DOHH2 (cell line): ENCODE measurements at regions not wholly inside any gene's neighbourhood (a gene's known extent, or its start where the extent isn't known, plus 50 kb on each side); places are given as distances from the start of the nearest gene placed in this dataset.

Experiments used
- EZH2phosphoT487 ChIP-seq: fragments of 200-600 bp; sonication (generic); IDR thresholded peaks from 2 replicates; pipeline ENCODE4 v1.6.1; 2017; ENCODE audit warnings: borderline replicate concordance, mild to moderate bottlenecking, antibody characterized with exemption, low read length, moderate library complexity, mixed read lengths
- TF ChIP-seq, protein P1 (sequence below): fragments of 200-600 bp; sonication (generic); IDR thresholded peaks from one replicate; pipeline ENCODE4 v1.5.1; 2014; ENCODE audit warnings: antibody characterized with exemption, mild to moderate bottlenecking, low read depth, low read length; ENCODE audit not compliant: poor library complexity, severe bottlenecking

DNA sequence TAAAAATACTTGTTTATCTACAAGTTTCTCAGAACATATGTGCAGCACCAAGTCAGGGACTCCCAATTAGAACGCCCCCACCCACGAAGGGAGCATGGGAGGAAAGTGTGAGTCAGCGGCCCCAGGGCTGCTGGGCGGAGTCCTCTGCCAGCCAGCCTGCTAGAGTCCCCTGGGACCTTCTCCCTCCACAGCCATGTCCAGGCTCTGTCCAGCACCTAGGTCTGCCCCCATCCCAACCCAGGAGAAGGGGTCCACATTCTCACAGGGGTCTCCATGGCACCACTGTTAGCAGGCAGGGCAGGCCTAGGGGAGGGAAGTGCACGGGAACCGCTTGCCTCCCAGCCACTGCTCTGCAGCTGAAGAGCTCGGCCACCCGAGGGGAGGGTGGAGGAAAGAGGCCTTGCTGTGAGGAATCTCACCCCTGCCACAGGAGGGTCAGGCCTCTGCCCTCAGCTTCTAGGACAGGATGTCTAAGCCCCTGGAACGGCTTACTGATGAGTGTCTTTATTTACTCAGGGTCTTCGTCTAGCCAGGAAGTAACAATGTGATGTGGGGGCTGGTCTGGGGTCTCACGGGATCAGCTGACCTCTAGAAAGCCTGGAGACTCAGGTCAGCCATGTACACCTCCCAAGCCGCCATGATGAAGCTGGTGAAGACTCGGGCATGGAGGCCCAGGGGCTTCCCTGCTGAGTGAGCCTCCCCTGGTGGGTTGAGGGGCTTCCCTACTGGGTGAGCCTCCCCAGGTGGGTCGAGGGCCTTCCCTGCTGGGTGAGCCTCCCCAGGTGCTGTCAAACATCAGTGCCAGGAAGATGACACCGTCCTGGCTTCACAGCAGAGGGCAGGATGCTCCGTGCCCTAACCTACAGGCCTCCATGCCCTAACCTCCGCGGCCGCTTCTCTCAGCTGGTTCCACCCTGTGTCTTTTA lies 190.3 kb downstream of the RBFOX3 start:
- TF ChIP-seq EZH2phosphoT487 = no peak
- TF ChIP-seq, protein P1, sequence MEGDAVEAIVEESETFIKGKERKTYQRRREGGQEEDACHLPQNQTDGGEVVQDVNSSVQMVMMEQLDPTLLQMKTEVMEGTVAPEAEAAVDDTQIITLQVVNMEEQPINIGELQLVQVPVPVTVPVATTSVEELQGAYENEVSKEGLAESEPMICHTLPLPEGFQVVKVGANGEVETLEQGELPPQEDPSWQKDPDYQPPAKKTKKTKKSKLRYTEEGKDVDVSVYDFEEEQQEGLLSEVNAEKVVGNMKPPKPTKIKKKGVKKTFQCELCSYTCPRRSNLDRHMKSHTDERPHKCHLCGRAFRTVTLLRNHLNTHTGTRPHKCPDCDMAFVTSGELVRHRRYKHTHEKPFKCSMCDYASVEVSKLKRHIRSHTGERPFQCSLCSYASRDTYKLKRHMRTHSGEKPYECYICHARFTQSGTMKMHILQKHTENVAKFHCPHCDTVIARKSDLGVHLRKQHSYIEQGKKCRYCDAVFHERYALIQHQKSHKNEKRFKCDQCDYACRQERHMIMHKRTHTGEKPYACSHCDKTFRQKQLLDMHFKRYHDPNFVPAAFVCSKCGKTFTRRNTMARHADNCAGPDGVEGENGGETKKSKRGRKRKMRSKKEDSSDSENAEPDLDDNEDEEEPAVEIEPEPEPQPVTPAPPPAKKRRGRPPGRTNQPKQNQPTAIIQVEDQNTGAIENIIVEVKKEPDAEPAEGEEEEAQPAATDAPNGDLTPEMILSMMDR = no peak
